GM04503 (cell line): ENCODE measurements at regions not wholly inside any gene's neighbourhood (a gene's known extent, or its start where the extent isn't known, plus 50 kb on each side); places are given as distances from the start of the nearest gene placed in this dataset.
A peak's percentile ranks its signal among the peaks of the same experiment; 100 is the strongest.
"Not testable (repeated sequence)": the region's sequence is repeated elsewhere in the genome, so short reads cannot be mapped to it uniquely, and the experiment has no call there.

Experiments
- DNase-seq: peaks from one replicate; pipeline ENCODE4 v3.0.0-alpha.2; 2012; ENCODE audit warnings: low read depth

DNA sequence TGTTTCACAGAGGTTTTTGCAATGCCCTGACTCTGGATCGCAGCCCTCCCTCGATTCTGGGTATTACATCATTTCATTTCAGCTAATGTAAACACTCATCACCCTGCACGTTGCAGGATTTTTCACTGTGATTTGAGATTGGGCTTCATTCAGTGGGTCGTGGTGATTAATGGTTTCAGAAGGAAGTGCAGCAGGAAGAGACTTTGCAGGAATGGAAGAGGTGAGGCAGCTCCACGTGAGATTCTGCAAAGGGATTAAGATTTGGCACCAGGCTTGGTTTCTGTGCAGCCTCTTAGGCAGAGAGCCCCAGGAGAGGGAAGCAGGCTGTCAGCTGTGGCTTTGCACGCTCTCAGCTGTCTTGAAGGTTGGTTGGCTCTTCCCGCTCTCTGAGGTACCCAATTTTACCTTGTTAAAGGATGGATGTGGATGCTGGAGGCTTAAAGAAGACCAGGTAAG lies 95.2 kb downstream of the PLCE1 start:
- DNase-seq, result no peak

GRCh38 chr10:94091649-94092048 lies 97.9 kb downstream of the PLCE1 start:
- no peak for DNase-seq

DNA sequence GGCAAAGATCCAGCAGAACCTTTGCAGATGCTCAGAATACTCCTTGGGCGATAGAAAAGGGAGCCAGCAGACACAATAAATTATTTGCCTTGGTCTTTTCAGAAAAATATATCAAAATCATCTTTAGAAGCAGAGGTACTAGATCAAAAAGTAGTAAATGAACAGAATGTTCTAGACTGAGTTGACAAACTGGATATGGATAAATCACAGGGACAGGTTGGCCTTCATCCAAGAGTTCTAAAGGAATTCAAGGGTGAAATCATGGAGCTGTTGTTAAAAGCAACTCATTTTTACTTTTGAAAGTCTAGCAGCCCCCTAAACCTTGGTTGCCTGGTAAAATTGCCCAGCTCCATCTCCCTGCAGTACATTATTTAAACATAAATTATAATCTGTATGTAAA lies 99.1 kb downstream of the PLCE1 start:
- no peak for DNase-seq

- DNase-seq, result no peak
These were observed 99.7 kb downstream of the PLCE1 start for GRCh38 chr10:94093286-94093905.

GRCh38 chr10:94094540-94094939 lies 100.8 kb downstream of the PLCE1 start:
- no peak for DNase-seq

DNA sequence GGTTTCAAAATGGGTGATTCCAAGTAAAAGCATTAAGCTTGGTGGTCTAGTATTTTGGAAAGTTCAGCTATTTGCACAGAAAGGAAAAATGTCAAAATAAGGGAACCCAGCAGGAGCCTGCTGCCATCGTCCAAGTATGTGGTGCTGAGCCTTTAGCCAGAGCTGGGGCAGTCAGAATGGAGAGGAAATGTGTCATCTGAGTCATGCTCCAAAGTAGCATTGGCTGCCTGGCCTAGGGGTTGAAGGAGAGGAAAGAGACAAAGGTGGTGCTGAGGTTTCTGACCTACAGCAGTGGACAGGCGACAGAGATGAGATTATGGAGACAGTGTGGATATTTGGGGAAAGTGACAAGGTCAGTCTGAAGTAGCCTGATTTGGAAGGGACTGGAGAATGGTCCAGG lies 103.9 kb downstream of the PLCE1 start:
- DNase-seq, result no peak

DNA sequence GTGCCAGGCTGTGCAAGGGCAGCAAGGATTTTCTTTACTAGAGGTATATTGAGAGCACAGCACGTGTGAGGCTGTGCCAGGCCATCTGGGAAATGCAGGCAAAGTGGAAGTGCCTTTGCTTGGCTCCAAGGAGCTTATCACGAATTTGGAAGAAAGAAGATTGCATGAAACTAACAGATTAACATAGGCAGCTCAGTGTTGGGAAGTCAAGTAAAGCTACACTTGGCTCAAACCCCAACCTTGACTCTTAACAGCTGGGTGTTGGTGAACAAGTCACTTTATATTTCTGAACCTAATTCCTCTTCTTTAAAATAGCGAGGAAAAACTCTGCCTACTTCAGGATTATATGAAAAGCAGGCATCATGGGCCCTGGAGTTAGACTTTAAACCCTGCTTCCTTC lies 105.2 kb downstream of the PLCE1 start:
- DNase-seq, result no peak

- no peak for DNase-seq
These were observed 108.2 kb downstream of the PLCE1 start for GRCh38 chr10:94101894-94102293.

DNA sequence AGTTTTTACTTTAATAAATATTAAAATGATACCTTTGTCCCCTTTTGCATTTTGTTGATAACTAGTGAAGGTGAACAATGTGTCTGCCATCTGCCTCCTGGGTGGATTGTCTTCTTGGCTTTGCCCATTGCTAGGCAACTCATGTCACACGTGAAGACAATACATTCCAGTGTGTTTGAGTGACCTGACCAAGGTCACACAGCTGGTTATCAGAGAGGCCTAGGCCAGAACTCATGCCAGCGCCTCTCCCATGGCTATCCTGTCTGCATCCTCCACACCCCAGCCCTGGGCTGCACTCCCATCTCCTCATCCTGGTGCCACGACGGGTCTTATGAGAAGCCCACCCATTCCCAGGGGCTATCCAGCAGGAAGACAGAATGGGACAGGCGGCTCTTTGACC lies 108.7 kb downstream of the PLCE1 start:
- DNase-seq, result no peak

DNA sequence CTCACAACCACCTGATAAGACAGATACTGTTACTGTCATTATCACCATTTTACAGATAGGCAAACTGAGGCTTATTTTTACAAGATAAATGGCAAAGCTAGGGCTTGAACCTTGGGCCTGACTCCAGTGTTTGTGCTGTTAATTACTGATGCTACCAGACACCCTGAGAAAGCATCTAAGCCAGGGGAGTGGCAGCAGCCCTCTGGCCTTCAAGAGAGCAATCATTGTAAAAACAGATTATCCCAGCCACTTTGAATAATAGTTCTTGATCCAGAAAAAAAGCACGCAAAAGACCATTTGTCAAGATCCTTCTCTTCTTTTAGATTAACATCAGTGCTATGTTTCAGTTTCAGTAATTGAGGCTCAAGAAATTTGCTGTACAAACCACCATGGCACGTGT lies 109.5 kb downstream of the PLCE1 start:
- DNase-seq, result no peak

GRCh38 chr10:94103801-94104221 lies 110.1 kb downstream of the PLCE1 start:
- DNase-seq, result no peak

GRCh38 chr10:94104316-94105000 lies 110.7 kb downstream of the PLCE1 start:
- no peak for DNase-seq

DNA sequence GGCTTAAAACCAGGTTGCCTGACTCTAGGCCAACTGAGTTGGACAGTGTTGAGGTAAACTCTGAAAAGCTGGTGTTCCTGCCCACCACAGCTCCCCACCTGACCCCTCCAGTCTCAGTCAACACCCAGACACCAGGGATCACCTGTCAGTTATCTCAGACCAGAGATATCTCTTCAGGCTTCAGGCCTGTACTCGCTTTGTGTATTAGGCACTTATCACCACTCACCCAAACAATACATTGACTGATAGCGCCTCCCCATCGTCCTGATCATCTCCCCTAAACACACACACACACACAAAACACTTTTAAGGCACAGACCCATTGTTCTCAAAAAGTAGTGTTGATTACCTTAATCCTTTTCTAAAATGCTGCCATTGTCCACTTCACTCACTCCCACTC lies 111.5 kb downstream of the PLCE1 start:
- no peak for DNase-seq

DNA sequence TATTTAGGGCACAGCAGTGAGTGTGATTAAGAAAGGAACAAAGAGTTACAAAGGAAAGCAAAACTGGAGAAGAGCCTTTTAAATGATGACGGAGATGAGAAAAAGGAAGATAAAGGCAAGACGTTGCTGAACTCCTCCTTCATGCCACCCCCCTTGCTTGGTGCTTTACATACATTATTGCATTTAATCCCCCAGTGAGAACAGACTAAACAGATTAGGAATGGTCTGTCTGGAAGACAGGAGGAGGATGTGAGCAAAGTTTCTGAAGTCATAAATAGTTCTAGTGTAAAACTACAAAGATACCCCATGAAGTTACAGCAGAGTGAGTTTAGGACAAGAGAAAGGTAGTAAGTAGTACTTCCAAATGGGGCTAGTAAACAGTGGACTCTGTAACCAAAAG lies 113.5 kb downstream of the PLCE1 start:
- no peak for DNase-seq

DNA sequence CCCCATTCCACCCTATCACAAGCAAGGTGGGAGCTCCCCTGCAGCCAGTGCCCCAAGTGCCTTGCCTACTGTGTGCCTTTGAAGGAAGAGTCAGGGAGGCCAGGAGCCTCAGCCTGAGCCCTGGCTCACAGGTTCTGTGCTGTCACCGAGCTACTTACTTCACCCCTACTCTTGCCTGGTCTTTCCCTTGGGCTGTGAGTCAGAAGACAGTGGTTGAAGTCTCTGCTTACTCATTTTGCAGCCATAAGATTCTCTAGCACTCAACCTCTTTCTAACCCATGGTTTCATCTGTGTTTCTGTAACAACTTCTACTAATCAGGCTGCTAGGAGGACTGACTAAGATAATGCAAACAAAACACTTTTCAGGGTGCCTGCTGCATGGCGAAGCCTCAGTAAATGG lies 114.5 kb downstream of the PLCE1 start:
- peak; percentile 61 for DNase-seq

DNA sequence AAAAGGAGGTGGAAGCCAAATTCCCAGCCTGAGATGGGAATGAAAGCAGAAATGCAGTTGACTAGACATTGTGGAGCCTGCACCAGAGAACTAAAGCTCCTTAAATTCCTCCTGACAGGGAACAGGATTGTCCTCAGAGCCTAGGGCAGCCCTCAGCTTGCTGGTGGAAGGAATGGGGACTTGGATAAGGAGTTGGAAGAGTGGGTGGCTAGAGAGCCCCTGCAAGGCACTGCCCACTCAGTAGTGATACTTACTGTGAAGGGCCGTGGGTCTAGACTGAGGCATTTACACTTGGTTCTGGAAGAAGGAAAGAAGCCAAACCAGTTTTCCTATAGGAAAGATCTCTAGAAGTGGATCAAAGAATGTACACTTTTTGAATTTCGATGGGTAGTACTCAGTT lies 117.6 kb downstream of the PLCE1 start:
- no peak for DNase-seq

DNA sequence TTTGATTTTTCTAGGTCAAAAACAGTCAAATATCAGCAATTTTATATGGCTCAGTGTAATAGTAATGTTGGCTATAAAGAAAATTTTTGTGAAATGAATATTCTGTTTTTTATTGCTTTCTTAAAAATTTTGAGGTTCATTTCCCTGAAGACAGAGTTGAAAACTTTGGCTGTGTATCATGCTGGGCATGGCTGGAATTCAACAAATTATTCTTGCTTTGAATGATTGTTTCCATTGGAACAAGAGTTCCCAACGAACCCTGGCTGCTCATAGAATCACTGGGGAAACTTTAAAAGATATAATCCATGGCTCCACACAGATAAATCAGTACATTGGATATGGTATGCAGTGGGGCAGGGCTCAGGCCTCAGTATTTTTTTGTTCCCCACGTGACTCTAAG lies 118.6 kb downstream of the PLCE1 start:
- no peak for DNase-seq

GRCh38 chr10:94115725-94116124 lies 122.0 kb downstream of the PLCE1 start:
- no peak for DNase-seq

DNA sequence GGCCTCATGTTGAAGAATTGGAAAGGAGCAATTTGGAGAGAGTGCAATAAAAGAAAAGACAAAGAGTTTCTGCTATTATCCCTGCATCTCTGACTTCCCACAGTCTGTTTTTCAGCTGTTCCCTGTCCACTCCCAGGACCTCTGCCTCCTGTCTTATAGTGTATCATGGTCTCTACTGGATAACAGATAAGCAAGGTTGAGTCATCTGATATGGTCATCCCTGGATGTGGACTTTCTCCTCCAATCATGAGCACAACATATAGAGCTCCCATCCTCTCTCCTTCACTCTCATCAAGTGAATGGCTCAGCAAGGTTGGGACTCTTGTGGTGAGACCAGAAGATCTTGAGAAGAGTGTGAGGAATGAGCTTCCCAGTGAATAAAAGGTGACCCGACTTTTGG lies 123.1 kb downstream of the PLCE1 start:
- no peak for DNase-seq

DNA sequence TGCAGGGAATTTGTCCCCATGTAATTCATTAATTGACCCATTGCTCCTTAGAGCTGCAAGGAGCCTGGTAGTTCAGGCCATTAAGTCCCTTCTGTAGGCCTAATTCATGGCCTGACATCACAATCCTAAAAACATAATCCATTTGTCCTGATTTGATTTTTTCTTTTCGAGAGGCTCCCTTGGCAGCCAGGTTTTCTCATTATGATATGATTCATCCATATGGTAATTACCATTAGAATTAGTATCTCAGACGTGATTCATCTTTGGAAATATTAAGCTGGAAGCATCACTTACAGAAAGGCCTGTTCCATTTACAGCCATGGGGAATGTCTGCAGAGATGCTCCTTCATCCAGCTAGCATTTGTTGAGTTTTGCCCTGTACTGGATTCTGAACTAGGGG lies 128.5 kb downstream of the PLCE1 start:
- no peak for DNase-seq

DNA sequence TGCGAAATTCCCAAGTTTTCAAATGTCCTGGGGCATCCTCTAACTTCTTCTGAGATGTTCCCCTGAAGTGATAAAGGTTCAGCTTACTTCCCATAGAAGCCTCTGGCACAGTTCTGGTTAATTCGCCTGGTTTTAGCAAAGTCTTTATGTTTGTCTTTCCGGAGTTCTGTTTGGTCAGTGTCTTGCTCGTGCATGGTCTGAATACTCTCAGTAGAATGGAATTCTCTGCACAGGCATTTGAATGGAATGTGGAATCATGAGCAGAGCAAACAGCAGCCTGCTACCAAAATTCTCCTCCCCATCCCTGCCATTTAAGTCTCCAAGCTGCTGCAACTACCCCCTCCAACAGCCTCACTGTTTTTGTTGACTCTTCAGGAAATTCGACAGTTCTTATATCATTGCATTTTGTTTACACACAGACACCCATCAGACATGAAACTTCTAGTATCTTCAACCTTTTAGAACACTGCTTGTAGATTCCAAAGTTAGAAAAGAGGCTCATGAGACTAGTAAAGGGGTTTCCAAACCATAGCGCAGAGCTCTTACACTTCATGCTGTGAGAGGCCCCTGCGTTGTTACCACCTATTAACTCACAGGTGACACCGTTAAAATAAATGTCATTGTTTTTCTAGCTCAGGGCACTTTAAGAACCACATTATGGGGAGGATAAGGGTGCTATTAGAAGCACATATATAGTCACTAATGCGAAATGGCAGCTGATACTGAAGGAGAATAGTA lies 129.7 kb downstream of the PLCE1 start:
- peak; percentile 79 for DNase-seq

DNA sequence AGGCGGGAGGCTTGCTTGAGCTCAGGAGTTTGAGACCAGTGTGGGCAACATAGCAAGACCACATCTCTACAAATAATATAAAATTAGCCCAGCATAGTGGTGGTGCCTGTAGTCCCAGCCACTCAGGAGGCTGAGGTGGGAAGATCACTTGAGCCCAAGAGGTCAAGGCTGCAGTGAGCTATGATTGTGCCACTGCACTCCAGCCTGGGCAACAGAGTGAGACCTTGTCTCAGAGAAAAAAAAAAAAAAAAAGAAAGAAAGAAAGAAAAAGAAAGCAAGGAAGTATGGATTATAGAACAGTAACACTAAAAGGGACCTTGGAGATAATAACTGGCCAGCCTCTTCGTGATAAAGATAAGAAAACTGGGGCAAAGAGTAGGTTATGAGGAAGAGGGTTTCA lies 130.4 kb downstream of the PLCE1 start:
- DNase-seq, result not testable (repeated sequence)

GRCh38 chr10:94125268-94125667 lies 131.5 kb downstream of the PLCE1 start:
- not testable (repeated sequence) for DNase-seq
